B cell (primary cell): ENCODE measurements at regions not wholly inside any gene's neighbourhood (a gene's known extent, or its start where the extent isn't known, plus 50 kb on each side); places are given as distances from the start of the nearest gene placed in this dataset.

Experiments used
- ATAC-seq: fragments of 200-7000 bp; cut with Tn5 transposase; one replicate; pipeline ENCODE4 v1.10.0; 2021; ENCODE audit warnings: low read depth, mild to moderate bottlenecking, moderate number of reproducible peaks, moderate library complexity
- CTCF ChIA-PET: fragments of 350-600 bp; sonication (Branson Sonifier 250); formaldehyde crosslinking; loops from one replicate; lab custom pipeline; 2021; ENCODE audit warnings: antibody characterized with exemption, inconsistent platforms; lab: Charles Lee
- POLR2A ChIA-PET: fragments of 350-600 bp; sonication (Branson Sonifier 250); formaldehyde crosslinking; loops from one replicate; lab custom pipeline; 2021; ENCODE audit warnings: antibody characterized with exemption; lab: Charles Lee
- DNase-seq: peaks from one replicate; pipeline ENCODE4 v3.0.0; 2013
- H2AFZ ChIP-seq: 2 replicates; pipeline ENCODE4 v1.6.1; 2012; ENCODE audit warnings: mild to moderate bottlenecking, low read depth, low read length; ENCODE audit not compliant: insufficient read depth, poor library complexity, severe bottlenecking
- H3K27ac ChIP-seq, 2 donors: 1 replicate in 1 of 2; 2 replicates in 1 of 2; pipeline ENCODE4 v1.5.1; 2012 to 2013; ENCODE audit warnings: low read length in 2 of 2, mild to moderate bottlenecking in 2 of 2, moderate library complexity in 1 of 2
- H3K27me3 ChIP-seq, 4 experiments: fragments of 200-600 bp in 1 of 4; sonication (generic) in 1 of 4; replicated peaks in 1 of 4; 1 replicate in 2 of 4; 2 replicates in 2 of 4; pipeline versions ENCODE4 v1.6.1 to v1.7.0; 2013 to 2016; ENCODE audit warnings: low read length in 3 of 4, mild to moderate bottlenecking in 2 of 4, mixed read lengths in 1 of 4, moderate library complexity in 1 of 4; ENCODE audit not compliant: insufficient read depth in 4 of 4, control insufficient read depth in 3 of 4; ENCODE audit errors: control extremely low read depth in 1 of 4
- H3K36me3 ChIP-seq, 2 experiments: replicated peaks in 1 of 2; 1 replicate in 1 of 2; 2 replicates in 1 of 2; pipeline versions ENCODE4 v1.6.1 to v1.7.1; 2013; ENCODE audit warnings: low read length in 1 of 2; ENCODE audit not compliant: insufficient read depth in 2 of 2, control insufficient read depth in 1 of 2; ENCODE audit errors: control extremely low read depth in 1 of 2, extremely low read depth in 1 of 2
- H3K4me1 ChIP-seq, 2 donors: fragments of 200-600 bp in 1 of 2; sonication (generic) in 1 of 2; 1 replicate in 1 of 2; 2 replicates in 1 of 2; pipeline versions ENCODE4 v1.5.1 to v1.6.1; 2013 to 2017; ENCODE audit warnings: low read length in 2 of 2; ENCODE audit not compliant: control insufficient read depth in 2 of 2, insufficient read depth in 2 of 2
- H3K4me2 ChIP-seq: replicated peaks from 2 replicates; pipeline ENCODE3; 2012; ENCODE audit warnings: mild to moderate bottlenecking, low read depth, low read length; ENCODE audit not compliant: poor library complexity, severe bottlenecking
- H3K4me3 ChIP-seq, 5 experiments: fragments of 200-600 bp in 1 of 5; sonication (generic) in 1 of 5; 1 replicate in 3 of 5; 2 replicates in 2 of 5; pipeline versions ENCODE4 v1.5.1 to v1.7.0; 2011 to 2016; ENCODE audit warnings: low read length in 4 of 5, mild to moderate bottlenecking in 4 of 5, low read depth in 2 of 5, control low read depth in 1 of 5, moderate library complexity in 1 of 5; ENCODE audit not compliant: insufficient read depth in 1 of 5; ENCODE audit errors: control extremely low read depth in 1 of 5, extremely low read depth in 1 of 5
- H3K79me2 ChIP-seq: fragments of 200-600 bp; sonication (generic); one replicate; pipeline ENCODE4 v1.6.0; 2016; ENCODE audit warnings: low read length; ENCODE audit not compliant: control insufficient read depth, insufficient read depth
- H3K9ac ChIP-seq: fragments of 200-600 bp; sonication (generic); 2 replicates; pipeline ENCODE4 v1.6.1; 2017; ENCODE audit warnings: mild to moderate bottlenecking, low read length, moderate library complexity
- H3K9me3 ChIP-seq, 3 donors: one replicate each; pipeline versions ENCODE4 v1.6.1 to v1.7.1; 2013; ENCODE audit warnings: low read length in 2 of 3; ENCODE audit not compliant: control insufficient read depth in 2 of 3, insufficient read depth in 1 of 3; ENCODE audit errors: control extremely low read depth in 1 of 3
- H4K20me1 ChIP-seq: 2 replicates; pipeline ENCODE4 v1.6.0; 2012; ENCODE audit warnings: mild to moderate bottlenecking, low read length; ENCODE audit not compliant: insufficient read depth, control insufficient read depth, poor library complexity, severe bottlenecking
- H3K27ac Mint-ChIP-seq: one replicate; pipeline ENCODE4 v1.8.0; 2021; ENCODE audit warnings: mixed read lengths
- H3K27me3 Mint-ChIP-seq: one replicate; pipeline ENCODE4 v1.8.0; 2021; ENCODE audit warnings: mixed read lengths
- H3K4me1 Mint-ChIP-seq: one replicate; pipeline ENCODE4 v1.8.0; 2021; ENCODE audit warnings: mixed read lengths
- H3K4me3 Mint-ChIP-seq: one replicate; pipeline ENCODE4 v1.8.0; 2021; ENCODE audit warnings: mixed read lengths
- H3K9me3 Mint-ChIP-seq: one replicate; pipeline ENCODE4 v1.8.0; 2022; ENCODE audit warnings: mixed read lengths; ENCODE audit not compliant: insufficient read depth
- EZH2 ChIP-seq: IDR thresholded peaks from 2 replicates; pipeline ENCODE4 v1.6.1; 2012; ENCODE audit warnings: borderline replicate concordance, low read depth, mild to moderate bottlenecking, moderate library complexity, low read length; ENCODE audit not compliant: insufficient read depth, poor library complexity, severe bottlenecking
- WGBS: methylation state at CpG from one replicate; pipeline ENCODE4 v1.1.5; 2013; ENCODE audit warnings: missing lambda C conversion rate; ENCODE audit not compliant: insufficient coverage; 5-methylcytosine and 5-hydroxymethylcytosine counted together
- intact Hi-C: fragments of 100-400 bp; cut with micrococcal nuclease; formaldehyde crosslinking; loops from one replicate; pipeline ENCODE4 v1.10.0; 2022
- TF ChIP-seq, protein P1 (sequence below): fragments of 200-600 bp; IDR thresholded peaks from one replicate; pipeline ENCODE4 v1.8.0; 2022; ENCODE audit warnings: antibody characterized with exemption, mild to moderate bottlenecking

DNA sequence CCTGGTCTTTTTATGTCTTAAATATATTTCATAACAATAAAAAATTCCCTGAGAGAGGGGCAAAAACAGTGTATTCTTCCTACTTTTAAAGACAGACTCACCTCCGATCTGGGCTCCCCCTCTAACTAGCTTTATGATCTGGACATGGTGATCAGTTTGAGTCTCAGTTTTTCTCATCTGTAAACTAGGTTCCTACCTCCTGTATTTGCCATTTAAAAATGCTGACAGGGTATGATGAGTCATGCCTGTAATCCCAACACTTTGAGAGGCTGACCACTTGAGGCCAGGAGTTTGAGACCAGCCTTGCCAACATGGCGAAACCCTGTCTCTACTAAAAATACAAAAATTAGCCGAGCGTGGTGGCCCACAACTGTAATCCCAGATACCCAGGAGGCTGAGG is 114.8 kb upstream of the LHX5 start:
- peaks cover 53% of the 10 kb centered on the region for H3K27me3 Mint-ChIP-seq
- ATAC-seq: no peak
- intact Hi-C loops: no loop called here
- CTCF ChIA-PET: no interaction called here
- no peak overlapping the region for H3K27ac ChIP-seq
- no peak overlapping the region for H3K27ac Mint-ChIP-seq
- H3K4me1 ChIP-seq: no peaks in the 10 kb centered on the region
- no peak overlapping the region for H3K4me3 Mint-ChIP-seq
- DNase-seq: no peak
- peaks cover 5% of the 10 kb centered on the region for H3K4me1 Mint-ChIP-seq
- POLR2A ChIA-PET: no interaction called here
- TF ChIP-seq EZH2: no peak
- TF ChIP-seq, protein P1, sequence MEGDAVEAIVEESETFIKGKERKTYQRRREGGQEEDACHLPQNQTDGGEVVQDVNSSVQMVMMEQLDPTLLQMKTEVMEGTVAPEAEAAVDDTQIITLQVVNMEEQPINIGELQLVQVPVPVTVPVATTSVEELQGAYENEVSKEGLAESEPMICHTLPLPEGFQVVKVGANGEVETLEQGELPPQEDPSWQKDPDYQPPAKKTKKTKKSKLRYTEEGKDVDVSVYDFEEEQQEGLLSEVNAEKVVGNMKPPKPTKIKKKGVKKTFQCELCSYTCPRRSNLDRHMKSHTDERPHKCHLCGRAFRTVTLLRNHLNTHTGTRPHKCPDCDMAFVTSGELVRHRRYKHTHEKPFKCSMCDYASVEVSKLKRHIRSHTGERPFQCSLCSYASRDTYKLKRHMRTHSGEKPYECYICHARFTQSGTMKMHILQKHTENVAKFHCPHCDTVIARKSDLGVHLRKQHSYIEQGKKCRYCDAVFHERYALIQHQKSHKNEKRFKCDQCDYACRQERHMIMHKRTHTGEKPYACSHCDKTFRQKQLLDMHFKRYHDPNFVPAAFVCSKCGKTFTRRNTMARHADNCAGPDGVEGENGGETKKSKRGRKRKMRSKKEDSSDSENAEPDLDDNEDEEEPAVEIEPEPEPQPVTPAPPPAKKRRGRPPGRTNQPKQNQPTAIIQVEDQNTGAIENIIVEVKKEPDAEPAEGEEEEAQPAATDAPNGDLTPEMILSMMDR: no peak
- no peak overlapping the region for H3K4me2 ChIP-seq
- no peak overlapping the region for H3K9ac ChIP-seq
- H3K9me3 Mint-ChIP-seq: peaks cover 7% of the 10 kb centered on the region
- no peak overlapping the region for H3K4me3 ChIP-seq
- 60% methylated on average over 3 of the region's 4 CpGs for WGBS
- H3K27me3 ChIP-seq: peaks cover 0 to 24% (median 2%) of the 10 kb centered on the region in 4 experiments
- peaks cover 0 to 21% (median 0%) of the 10 kb centered on the region in 3 donors for H3K9me3 ChIP-seq
- no peaks in the 10 kb centered on the region for H4K20me1 ChIP-seq
- H3K79me2 ChIP-seq: no peaks in the 10 kb centered on the region
- no peaks in the 10 kb centered on the region for H3K36me3 ChIP-seq
- H2AFZ ChIP-seq: no peak overlapping the region

DNA sequence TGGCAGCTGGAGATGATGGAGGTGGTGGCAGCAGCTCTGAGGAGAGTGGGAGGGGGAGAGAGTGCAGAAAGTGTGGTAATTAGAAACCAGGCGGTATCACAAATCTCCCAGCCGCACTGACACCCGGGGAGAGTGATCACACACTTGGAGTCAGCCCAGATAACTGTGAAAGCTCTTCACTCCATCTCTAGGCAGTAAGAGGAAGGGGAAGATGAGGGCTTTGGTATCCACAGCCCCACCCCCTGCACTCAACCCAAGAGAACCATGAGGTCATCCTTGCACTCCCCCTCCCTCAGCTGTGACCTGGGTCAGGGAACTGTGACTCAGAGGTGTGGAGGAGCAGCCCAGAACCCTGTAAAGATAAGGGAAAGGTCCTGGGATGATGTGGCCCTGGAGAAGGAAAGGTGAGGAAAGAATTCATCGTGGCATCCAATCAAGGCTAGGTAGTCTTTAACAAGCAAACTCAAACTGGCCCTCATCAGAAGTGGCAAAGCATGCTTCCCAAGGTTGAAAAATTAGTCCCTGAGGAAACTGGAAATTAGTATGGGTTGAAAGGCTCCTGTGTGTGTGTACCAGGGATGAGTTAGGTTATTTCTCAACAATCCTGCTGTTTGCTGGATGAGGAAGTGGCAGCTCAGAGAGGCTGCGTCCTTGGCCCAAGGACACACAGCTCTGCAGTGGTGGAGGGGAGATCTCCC is 111.0 kb upstream of the LHX5 start:
- H3K9me3 ChIP-seq: peaks cover 0 to 15% (median 0%) of the 10 kb centered on the region in 3 donors
- intact Hi-C loops: no loop called here
- no peak overlapping the region for H3K9ac ChIP-seq
- 33% methylated on average over 1 of the region's 5 CpGs for WGBS
- H3K4me1 ChIP-seq: no peaks in the 10 kb centered on the region
- H3K79me2 ChIP-seq: no peaks in the 10 kb centered on the region
- no peaks in the 10 kb centered on the region for H3K36me3 ChIP-seq
- no peak overlapping the region for H3K4me3 ChIP-seq
- Mint-ChIP-seq H3K4me1 (no peaks in the 10 kb centered on the region), H3K9me3 (peaks cover 4% of the 10 kb centered on the region), H3K27me3 (peaks cover 43% of the 10 kb centered on the region), H3K4me3 (no peak overlapping the region), H3K27ac (no peak overlapping the region)
- ChIA-PET CTCF (no interaction called here), POLR2A (no interaction called here)
- no peak overlapping the region for H2AFZ ChIP-seq
- ATAC-seq: no peak
- H3K27me3 ChIP-seq: peaks cover 0 to 13% (median 1%) of the 10 kb centered on the region in 4 experiments
- DNase-seq: no peak
- no peak overlapping the region for H3K4me2 ChIP-seq
- H3K27ac ChIP-seq: no peak overlapping the region
- no peaks in the 10 kb centered on the region for H4K20me1 ChIP-seq
- TF ChIP-seq, protein P1: no peak
- TF ChIP-seq EZH2: no peak
